Pancreas (tissue), 10 donors: ENCODE measurements at regions not wholly inside any gene's neighbourhood (a gene's known extent, or its start where the extent isn't known, plus 50 kb on each side); places are given as distances from the start of the nearest gene placed in this dataset.

Source experiments
- ATAC-seq, 4 donors: fragments of 200-7000 bp; cut with Tn5 transposase; one replicate each; pipeline versions ENCODE4 v1.8.0 to v1.9.1; 2020; ENCODE audit warnings: mild to moderate bottlenecking in 4 of 4, moderate library complexity in 4 of 4
- DNase-seq, 6 donors: peaks; one replicate each; pipeline ENCODE4 v3.0.0-alpha.2; 2020
- FAIRE-seq: peaks from 2 replicates; lab custom pipeline; 2012; peaks lifted over from hg19 to GRCh38; lab: Jason Lieb, UNC
- H3K27ac ChIP-seq, 4 donors: fragments of 200-600 bp; sonication (generic); 1 replicate in 3 of 4; 2 replicates in 1 of 4; pipeline versions ENCODE4 v1.5.0 to v1.8.0; 2020
- H3K27me3 ChIP-seq, 4 donors: fragments of 200-600 bp; one replicate each; pipeline ENCODE4 v1.8.0; 2021
- H3K36me3 ChIP-seq, 3 donors: fragments of 200-600 bp; sonication (generic) in 1 of 3; one replicate each; pipeline versions ENCODE4 v1.5.0 to v1.8.0; 2020 to 2021
- H3K4me1 ChIP-seq, 3 donors: fragments of 200-600 bp; one replicate each; pipeline ENCODE4 v1.8.0; 2021
- H3K4me3 ChIP-seq, 4 donors: fragments of 200-600 bp; sonication (generic) in 2 of 4; one replicate each; pipeline versions ENCODE4 v1.5.0 to v1.8.0; 2020 to 2021
- H3K9me3 ChIP-seq, 4 donors: fragments of 200-600 bp; one replicate each; pipeline ENCODE4 v1.8.0; 2021
- WGBS, 2 donors: extraction: QIAGEN DNeasy Blood & Tissue Kit; methylation state at CpG; one replicate each; pipeline ENCODE4 v1.1.7; 2013; 5-methylcytosine and 5-hydroxymethylcytosine counted together
- intact Hi-C, 3 donors: fragments of 100-400 bp; cut with DNase I; formaldehyde crosslinking; loops; one replicate each; pipeline versions ENCODE4 v1.11.1 to v1.14.2; 2022
- TF ChIP-seq, protein P1 (sequence below), 4 donors: fragments of 200-600 bp; sonication (generic) in 3 of 4; IDR thresholded peaks; one replicate each; pipeline versions ENCODE4 v1.5.0 to v1.8.0; 2021; ENCODE audit warnings: antibody characterized with exemption in 4 of 4
- donor health status: healthy with polysubstance abuse.
- donor health status: DM: no; HTN: no; CAD: no; lungs with moderate emphysema.
- donor health status: DM: no; HTN: no; CAD: no.
- donor health status: control.
- donor health status: control.
- donor health status: Bipolar disorder and iron deficiency.
- donor health status: DM: yes; HTN: yes; CAD: no.
- donor health status: DM: no; HTN: no; CAD: no.
- donor health status: DM: no; HTN: no; CAD: no.
- donor health status: DM: yes; HTN: yes; CAD: no.

DNA sequence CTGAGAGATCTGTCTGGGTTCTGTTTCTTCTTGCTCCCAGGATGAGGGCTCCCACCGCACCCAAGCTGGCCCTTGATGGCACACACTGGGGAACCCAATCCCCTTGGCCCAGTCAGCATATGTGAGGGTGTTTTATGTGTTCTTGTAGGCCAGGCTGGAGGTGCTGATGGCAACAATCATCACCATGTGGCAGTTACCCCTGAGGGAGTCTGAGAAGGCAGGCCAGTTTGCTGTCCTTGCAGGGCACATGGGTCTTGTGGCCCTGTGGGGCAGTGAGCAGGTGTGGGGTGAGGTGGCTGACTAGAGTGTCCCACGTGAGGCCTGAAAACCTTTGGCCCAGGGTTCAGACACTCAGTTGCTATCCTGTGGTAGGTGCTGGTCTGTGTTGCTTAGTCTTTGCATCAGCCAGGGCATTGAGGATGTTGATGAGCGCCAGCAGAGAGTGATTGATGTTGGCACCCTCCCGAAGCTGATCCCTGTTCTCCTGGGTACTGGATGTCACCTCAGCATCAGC is 2183.0 kb downstream of the TP53TG3F start:
- intact Hi-C loops, result no loop called here
- no peak for ATAC-seq
- no peak for DNase-seq
- H3K27ac ChIP-seq, result no peak overlapping the region
- no peaks in the 10 kb centered on the region for H3K27me3 ChIP-seq
- no peaks in the 10 kb centered on the region for H3K4me1 ChIP-seq
- H3K4me3 ChIP-seq, result no peak overlapping the region
- no peaks in the 10 kb centered on the region for H3K36me3 ChIP-seq
- TF ChIP-seq, protein P1, sequence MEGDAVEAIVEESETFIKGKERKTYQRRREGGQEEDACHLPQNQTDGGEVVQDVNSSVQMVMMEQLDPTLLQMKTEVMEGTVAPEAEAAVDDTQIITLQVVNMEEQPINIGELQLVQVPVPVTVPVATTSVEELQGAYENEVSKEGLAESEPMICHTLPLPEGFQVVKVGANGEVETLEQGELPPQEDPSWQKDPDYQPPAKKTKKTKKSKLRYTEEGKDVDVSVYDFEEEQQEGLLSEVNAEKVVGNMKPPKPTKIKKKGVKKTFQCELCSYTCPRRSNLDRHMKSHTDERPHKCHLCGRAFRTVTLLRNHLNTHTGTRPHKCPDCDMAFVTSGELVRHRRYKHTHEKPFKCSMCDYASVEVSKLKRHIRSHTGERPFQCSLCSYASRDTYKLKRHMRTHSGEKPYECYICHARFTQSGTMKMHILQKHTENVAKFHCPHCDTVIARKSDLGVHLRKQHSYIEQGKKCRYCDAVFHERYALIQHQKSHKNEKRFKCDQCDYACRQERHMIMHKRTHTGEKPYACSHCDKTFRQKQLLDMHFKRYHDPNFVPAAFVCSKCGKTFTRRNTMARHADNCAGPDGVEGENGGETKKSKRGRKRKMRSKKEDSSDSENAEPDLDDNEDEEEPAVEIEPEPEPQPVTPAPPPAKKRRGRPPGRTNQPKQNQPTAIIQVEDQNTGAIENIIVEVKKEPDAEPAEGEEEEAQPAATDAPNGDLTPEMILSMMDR (IDR thresholded peaks at IDR 0.05), result no peak
- H3K9me3 ChIP-seq, result no peaks in the 10 kb centered on the region
- no peak for FAIRE-seq
- WGBS, 2 donors, result 33 to 36% methylated on average over 4 of the region's 4 CpGs

DNA sequence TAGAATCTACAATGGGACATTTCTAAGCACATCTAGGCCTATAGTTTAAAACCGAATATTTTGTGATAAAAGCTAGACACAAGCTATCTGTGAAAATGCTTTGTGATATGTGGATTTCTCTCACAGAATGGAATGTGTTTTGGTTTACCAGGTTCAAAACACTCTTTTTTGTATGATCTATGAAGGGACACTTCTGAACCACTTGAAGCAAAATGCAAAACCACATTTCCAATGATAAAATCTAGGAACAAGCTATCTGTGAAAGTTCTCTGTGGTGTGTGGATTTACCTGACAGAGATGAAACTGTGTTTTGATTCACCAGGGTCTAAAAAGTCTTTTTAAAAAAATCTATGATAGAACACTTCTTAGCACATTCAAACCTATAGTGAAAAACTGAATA is 2192.4 kb downstream of the TP53TG3F start:
- TF ChIP-seq, protein P1 (IDR thresholded peaks at IDR 0.05), result no peak
- Histone ChIP-seq H3K4me1 (no peaks in the 10 kb centered on the region), H3K36me3 (no peaks in the 10 kb centered on the region), H3K27ac (no peak overlapping the region), H3K4me3 (no peak overlapping the region), H3K9me3 (no peaks in the 10 kb centered on the region), H3K27me3 (no peaks in the 10 kb centered on the region)
- no peak for DNase-seq
- ATAC-seq, result no peak
- intact Hi-C loops, result no loop called here
- WGBS, 2 donors, result 38 to 52% methylated on average over 1 of the region's 1 CpG
- FAIRE-seq, result no peak

DNA sequence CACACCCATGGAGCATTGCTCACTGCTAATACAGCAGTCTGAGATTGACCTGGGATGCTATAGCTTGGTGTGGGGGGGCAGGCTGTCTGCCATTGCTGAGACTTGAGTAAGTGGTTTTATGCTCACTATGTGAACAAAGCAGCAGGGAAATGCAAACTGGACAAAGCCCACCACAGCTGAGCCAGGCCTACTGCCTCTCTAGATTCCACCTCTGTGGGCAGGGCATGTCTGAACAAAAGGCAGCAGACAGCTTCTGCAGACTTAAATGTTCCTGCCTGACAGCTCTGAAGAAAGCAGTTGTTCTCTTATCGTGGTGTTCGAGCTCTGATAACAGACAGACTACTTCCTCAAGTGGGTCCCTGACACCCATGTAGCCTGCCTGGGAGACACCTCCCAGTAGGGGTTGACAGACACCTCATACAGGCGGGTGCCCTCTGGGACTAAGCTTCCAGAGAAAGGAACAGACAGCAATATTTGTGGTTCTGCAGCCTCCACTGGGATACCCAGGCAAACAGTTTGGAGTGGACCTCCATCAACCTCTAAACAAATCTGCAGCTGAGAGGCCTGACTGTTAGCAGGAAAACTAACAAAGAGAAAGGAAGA is 2204.8 kb downstream of the TP53TG3F start:
- FAIRE-seq, result no peak
- no peaks in the 10 kb centered on the region for H3K4me1 ChIP-seq
- TF ChIP-seq, protein P1 (IDR thresholded peaks at IDR 0.05), result no peak
- intact Hi-C loops, result no loop called here
- H3K4me3 ChIP-seq, result no peak overlapping the region
- no peak for ATAC-seq
- H3K27me3 ChIP-seq, result no peaks in the 10 kb centered on the region
- peaks cover 0 to 5% (median 0%) of the 10 kb centered on the region in 4 donors for H3K9me3 ChIP-seq
- 47 to 52% methylated on average over 3 of the region's 3 CpGs for WGBS, 2 donors
- H3K36me3 ChIP-seq, result no peaks in the 10 kb centered on the region
- no peak for DNase-seq
- H3K27ac ChIP-seq, result no peak overlapping the region

DNA sequence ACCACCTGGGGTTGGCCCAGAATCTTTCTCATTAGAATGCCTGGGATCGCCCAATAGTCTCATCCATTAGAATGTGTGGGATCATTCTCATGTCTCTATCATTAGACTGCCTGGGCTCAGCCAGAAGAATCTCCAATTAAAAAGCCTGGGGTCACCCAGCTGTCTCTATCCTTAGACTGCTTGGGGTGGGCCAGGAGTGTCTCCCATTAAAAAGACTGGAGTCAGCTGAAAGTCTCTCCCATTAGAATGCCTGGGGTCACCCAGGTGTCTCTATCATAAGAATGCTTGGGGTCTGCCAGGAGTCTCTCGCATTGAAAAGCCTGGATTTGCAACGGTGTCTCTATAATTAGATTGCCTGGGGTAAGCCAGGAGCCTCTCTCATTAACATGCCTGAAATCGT is 2225.7 kb downstream of the TP53TG3F start:
- TF ChIP-seq, protein P1 (IDR thresholded peaks at IDR 0.05), result no peak
- 40% methylated on average over 4 of the region's 4 CpGs for WGBS, 2 donors
- Histone ChIP-seq H3K9me3 (no peaks in the 10 kb centered on the region), H3K4me1 (no peaks in the 10 kb centered on the region), H3K4me3 (no peak overlapping the region), H3K27me3 (no peaks in the 10 kb centered on the region), H3K27ac (no peak overlapping the region), H3K36me3 (no peaks in the 10 kb centered on the region)
- ATAC-seq (no peak), DNase-seq (no peak), FAIRE-seq (no peak)
- intact Hi-C loops, result no loop called here

DNA sequence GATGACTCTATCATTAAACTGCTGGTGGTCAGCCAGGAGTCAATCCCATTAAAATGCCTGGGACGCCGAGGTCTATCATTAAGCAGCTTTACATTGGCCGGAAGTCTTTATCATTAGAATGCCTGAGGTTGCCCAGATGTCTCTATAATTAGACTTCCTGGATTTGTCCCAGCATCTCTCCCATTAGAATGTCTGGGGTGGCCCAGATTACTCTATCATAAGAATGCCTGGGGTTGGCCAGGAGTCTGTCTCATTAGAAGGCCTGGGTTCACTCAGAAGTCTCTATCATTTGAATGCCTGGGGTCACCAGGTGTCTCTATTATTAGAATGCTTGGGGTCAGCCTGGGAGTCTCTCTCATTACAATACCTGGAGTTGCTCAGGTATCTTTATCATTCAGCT is 2227.2 kb downstream of the TP53TG3F start:
- DNase-seq, result no peak
- Histone ChIP-seq H3K9me3 (no peaks in the 10 kb centered on the region), H3K36me3 (no peaks in the 10 kb centered on the region), H3K4me3 (no peak overlapping the region), H3K4me1 (no peaks in the 10 kb centered on the region), H3K27ac (no peak overlapping the region), H3K27me3 (no peaks in the 10 kb centered on the region)
- no peak for FAIRE-seq
- no peak for ATAC-seq
- TF ChIP-seq, protein P1 (IDR thresholded peaks at IDR 0.05), result no peak
- intact Hi-C loops, result no loop called here
- 53 to 88% methylated on average over 3 of the region's 3 CpGs for WGBS, 2 donors
